HEK293 (cell line): ENCODE measurements at regions not wholly inside any gene's neighbourhood (a gene's known extent, or its start where the extent isn't known, plus 50 kb on each side); places are given as distances from the start of the nearest gene placed in this dataset.

Experiments used
- CTCF ChIA-PET: fragments of 350-600 bp; formaldehyde crosslinking; extraction: SDS; loops from one replicate; lab custom pipeline; 2021; ENCODE audit warnings: antibody characterized with exemption; lab: Yijun Ruan, JAX
- POLR2A ChIA-PET: fragments of 300-600 bp; formaldehyde crosslinking; extraction: SDS; loops from one replicate; lab custom pipeline; 2020; ENCODE audit warnings: antibody characterized with exemption, inconsistent platforms; lab: Yijun Ruan, JAX
- H3K27ac ChIP-seq: fragments of 200-500 bp; sonication (Bioruptor generic); 2 replicates; pipeline ENCODE4 v1.5.1; 2014; ENCODE audit warnings: low read depth, low read length, control low read depth, inconsistent platforms; ENCODE audit errors: extremely low read depth
- H3K36me3 ChIP-seq, 2 experiments: fragments of 200-500 bp in 1 of 2; sonication (Bioruptor generic) in 1 of 2; 1 replicate in 1 of 2; 2 replicates in 1 of 2; pipeline ENCODE4 v1.5.1; 2014 to 2017; ENCODE audit warnings: inconsistent platforms in 2 of 2, low read length in 2 of 2; ENCODE audit not compliant: control insufficient read depth in 2 of 2, insufficient read depth in 1 of 2
- H3K4me1 ChIP-seq: fragments of 200-500 bp; sonication (Bioruptor generic); 2 replicates; pipeline ENCODE4 v1.5.1; 2014; ENCODE audit warnings: mild to moderate bottlenecking, low read length, inconsistent platforms; ENCODE audit not compliant: control insufficient read depth, insufficient read depth
- H3K4me3 ChIP-seq: 2 replicates; pipeline ENCODE4 v1.5.1; 2011; ENCODE audit warnings: low read depth, mild to moderate bottlenecking, control low read depth, low read length, moderate library complexity
- H3K9me3 ChIP-seq: fragments of 200-500 bp; sonication (Bioruptor generic); 2 replicates; pipeline ENCODE4 v1.5.1; 2014; ENCODE audit warnings: low read depth, low read length, inconsistent platforms; ENCODE audit not compliant: control insufficient read depth, insufficient read depth
- KLF9 ChIP-seq: fragments of 450-650 bp; formaldehyde crosslinking; IDR thresholded peaks from 2 replicates; pipeline ENCODE4 v1.5.1; 2016; ENCODE audit warnings: missing biosample characterization, missing genetic modification characterization, low read depth
- OSR2 ChIP-seq: fragments of 450-650 bp; formaldehyde crosslinking; IDR thresholded peaks from 2 replicates; pipeline ENCODE4 v1.5.1; 2016; ENCODE audit warnings: missing biosample characterization, missing genetic modification characterization
- WT1 ChIP-seq: fragments of 450-650 bp; formaldehyde crosslinking; IDR thresholded peaks from 2 replicates; pipeline ENCODE4 v1.5.1; 2016; ENCODE audit warnings: missing biosample characterization, missing genetic modification characterization
- ZBTB21 ChIP-seq: fragments of 450-650 bp; formaldehyde crosslinking; IDR thresholded peaks from 2 replicates; pipeline ENCODE4 v1.5.1; 2017; ENCODE audit warnings: missing biosample characterization, missing genetic modification characterization
- ZNF121 ChIP-seq: fragments of 450-650 bp; formaldehyde crosslinking; IDR thresholded peaks from 2 replicates; pipeline ENCODE4 v1.5.1; 2016; ENCODE audit warnings: missing biosample characterization, missing genetic modification characterization
- ZNF133 ChIP-seq: fragments of 450-650 bp; formaldehyde crosslinking; IDR thresholded peaks from 2 replicates; pipeline ENCODE4 v1.5.1; 2016; ENCODE audit warnings: missing biosample characterization, missing genetic modification characterization
- ZNF175 ChIP-seq: fragments of 450-650 bp; formaldehyde crosslinking; IDR thresholded peaks from 2 replicates; pipeline ENCODE4 v1.5.1; 2016; ENCODE audit warnings: missing biosample characterization, missing genetic modification characterization
- ZNF23 ChIP-seq: fragments of 450-650 bp; formaldehyde crosslinking; IDR thresholded peaks from 2 replicates; pipeline ENCODE4 v1.5.1; 2016; ENCODE audit warnings: missing biosample characterization, missing genetic modification characterization, borderline replicate concordance
- ZNF37A ChIP-seq: fragments of 450-650 bp; IDR thresholded peaks from 2 replicates; pipeline ENCODE4 v1.5.1; 2018; ENCODE audit warnings: missing biosample characterization, missing genetic modification characterization
- ZNF423 ChIP-seq: fragments of 450-650 bp; formaldehyde crosslinking; IDR thresholded peaks from 2 replicates; pipeline ENCODE4 v1.5.1; 2016; ENCODE audit warnings: missing biosample characterization, missing genetic modification characterization
- ZNF501 ChIP-seq: fragments of 450-650 bp; formaldehyde crosslinking; IDR thresholded peaks from 2 replicates; pipeline ENCODE4 v1.5.1; 2016; ENCODE audit warnings: missing biosample characterization, missing genetic modification characterization
- ZNF521 ChIP-seq: fragments of 450-650 bp; formaldehyde crosslinking; IDR thresholded peaks from 2 replicates; pipeline ENCODE4 v1.5.1; 2017; ENCODE audit warnings: missing biosample characterization, mild to moderate bottlenecking, missing genetic modification characterization
- ZNF558 ChIP-seq: fragments of 450-650 bp; formaldehyde crosslinking; IDR thresholded peaks from 2 replicates; pipeline ENCODE4 v1.5.1; 2016; ENCODE audit warnings: missing biosample characterization, missing genetic modification characterization
- ZNF596 ChIP-seq: fragments of 450-650 bp; IDR thresholded peaks from 2 replicates; pipeline ENCODE4 v1.5.0; 2018; ENCODE audit warnings: missing biosample characterization, mild to moderate bottlenecking, missing genetic modification characterization, moderate library complexity
- ZNF624 ChIP-seq: fragments of 450-650 bp; formaldehyde crosslinking; IDR thresholded peaks from 2 replicates; pipeline ENCODE4 v1.5.1; 2017; ENCODE audit warnings: missing biosample characterization, missing genetic modification characterization
- ZNF677 ChIP-seq: fragments of 450-650 bp; IDR thresholded peaks from 2 replicates; pipeline ENCODE4 v1.5.0; 2018; ENCODE audit warnings: missing biosample characterization, mild to moderate bottlenecking, missing genetic modification characterization, moderate library complexity
- ZNF777 ChIP-seq: fragments of 450-650 bp; formaldehyde crosslinking; IDR thresholded peaks from 2 replicates; pipeline ENCODE4 v1.5.1; 2017; ENCODE audit warnings: missing biosample characterization, missing genetic modification characterization, borderline replicate concordance
- ZNF837 ChIP-seq: fragments of 450-650 bp; formaldehyde crosslinking; IDR thresholded peaks from 2 replicates; pipeline ENCODE4 v1.5.1; 2016; ENCODE audit warnings: missing biosample characterization, missing genetic modification characterization
- TF ChIP-seq, protein P1 (sequence below): fragments of 450-650 bp; formaldehyde crosslinking; IDR thresholded peaks from 2 replicates; pipeline ENCODE4 v1.5.1; 2016; ENCODE audit warnings: missing biosample characterization, missing genetic modification characterization
- TF ChIP-seq, protein P2 (sequence below): fragments of 450-650 bp; formaldehyde crosslinking; IDR thresholded peaks from 2 replicates; pipeline ENCODE4 v1.5.1; 2016; ENCODE audit warnings: missing biosample characterization, missing genetic modification characterization
- TF ChIP-seq, protein P3 (sequence below): fragments of 450-650 bp; formaldehyde crosslinking; conservative IDR thresholded peaks from 2 replicates; pipeline ENCODE4 v1.5.1; 2016; ENCODE audit warnings: low read depth, missing biosample characterization, missing genetic modification characterization

DNA sequence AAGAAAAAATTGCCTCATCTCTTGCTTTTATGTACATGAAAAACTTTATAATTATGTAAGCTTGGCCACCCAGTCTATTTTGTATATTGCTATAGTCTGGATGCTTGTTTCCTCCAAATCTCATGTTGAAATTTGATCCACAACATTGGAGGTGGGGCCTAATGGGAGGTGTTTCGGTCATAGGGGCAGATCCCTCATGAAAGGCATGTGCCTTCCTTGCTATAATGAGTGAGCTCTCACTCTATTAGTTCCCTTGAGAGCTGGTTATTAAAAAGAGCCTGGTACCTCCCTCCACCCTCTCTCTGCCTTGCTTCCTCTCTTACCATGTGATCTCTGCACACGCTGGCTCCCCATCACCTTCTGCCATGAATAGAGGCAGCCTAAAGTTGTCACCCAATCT is 1005.1 kb downstream of the PCDH9 start (continued):
- TF ChIP-seq, protein P1, sequence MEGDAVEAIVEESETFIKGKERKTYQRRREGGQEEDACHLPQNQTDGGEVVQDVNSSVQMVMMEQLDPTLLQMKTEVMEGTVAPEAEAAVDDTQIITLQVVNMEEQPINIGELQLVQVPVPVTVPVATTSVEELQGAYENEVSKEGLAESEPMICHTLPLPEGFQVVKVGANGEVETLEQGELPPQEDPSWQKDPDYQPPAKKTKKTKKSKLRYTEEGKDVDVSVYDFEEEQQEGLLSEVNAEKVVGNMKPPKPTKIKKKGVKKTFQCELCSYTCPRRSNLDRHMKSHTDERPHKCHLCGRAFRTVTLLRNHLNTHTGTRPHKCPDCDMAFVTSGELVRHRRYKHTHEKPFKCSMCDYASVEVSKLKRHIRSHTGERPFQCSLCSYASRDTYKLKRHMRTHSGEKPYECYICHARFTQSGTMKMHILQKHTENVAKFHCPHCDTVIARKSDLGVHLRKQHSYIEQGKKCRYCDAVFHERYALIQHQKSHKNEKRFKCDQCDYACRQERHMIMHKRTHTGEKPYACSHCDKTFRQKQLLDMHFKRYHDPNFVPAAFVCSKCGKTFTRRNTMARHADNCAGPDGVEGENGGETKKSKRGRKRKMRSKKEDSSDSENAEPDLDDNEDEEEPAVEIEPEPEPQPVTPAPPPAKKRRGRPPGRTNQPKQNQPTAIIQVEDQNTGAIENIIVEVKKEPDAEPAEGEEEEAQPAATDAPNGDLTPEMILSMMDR (tag by site-specific recombination), result no peak
- TF ChIP-seq ZNF677 (tag by site-specific recombination), result no peak
- TF ChIP-seq, all 188 proteins: peak for 0

DNA sequence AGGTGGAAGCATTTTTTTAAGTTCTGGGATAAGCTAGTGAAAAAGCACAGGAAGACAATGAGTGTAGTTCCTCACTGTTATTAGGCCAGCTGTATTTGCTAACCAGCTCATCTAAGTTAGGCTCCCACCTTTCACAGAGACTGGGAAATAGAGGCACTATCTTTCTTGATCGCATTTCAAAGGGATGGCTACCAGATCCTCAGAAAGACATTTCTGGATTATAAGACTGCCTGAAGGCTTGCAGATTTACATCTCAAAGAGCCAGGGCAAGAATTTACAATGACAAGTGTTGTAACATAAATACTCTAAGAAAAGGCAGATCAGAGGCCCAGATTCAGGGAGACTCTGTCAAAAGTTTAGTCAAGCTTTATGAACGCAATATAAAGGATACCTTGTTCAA is 1005.5 kb downstream of the PCDH9 start:
- no peak overlapping the region for H3K27ac ChIP-seq
- no peak overlapping the region for H3K4me3 ChIP-seq
- H3K36me3 ChIP-seq, result no peaks in the 10 kb centered on the region
- no peaks in the 10 kb centered on the region for H3K4me1 ChIP-seq
- ChIA-PET CTCF (no interaction called here), POLR2A (no interaction called here)
- TF ChIP-seq ZBTB21 (tag by site-specific recombination) (no peak), OSR2 (no peak), ZNF624 (tag by site-specific recombination) (no peak), ZNF121 (no peak), KLF9 (no peak), ZNF777 (tag by site-specific recombination) (no peak), ZNF837 (tag by site-specific recombination) (no peak), ZNF558 (tag by site-specific recombination) (no peak), ZNF37A (tag by site-specific recombination) (no peak), ZNF175 (tag by site-specific recombination) (no peak), ZNF423 (tag by site-specific recombination) (no peak), WT1 (tag by site-specific recombination) (no peak), ZNF596 (no peak), ZNF501 (no peak), ZNF677 (tag by site-specific recombination) (no peak), ZNF133 (tag by site-specific recombination) (no peak), ZNF23 (tag by site-specific recombination) (no peak), ZNF521 (tag by site-specific recombination) (no peak)
- TF ChIP-seq, protein P2, sequence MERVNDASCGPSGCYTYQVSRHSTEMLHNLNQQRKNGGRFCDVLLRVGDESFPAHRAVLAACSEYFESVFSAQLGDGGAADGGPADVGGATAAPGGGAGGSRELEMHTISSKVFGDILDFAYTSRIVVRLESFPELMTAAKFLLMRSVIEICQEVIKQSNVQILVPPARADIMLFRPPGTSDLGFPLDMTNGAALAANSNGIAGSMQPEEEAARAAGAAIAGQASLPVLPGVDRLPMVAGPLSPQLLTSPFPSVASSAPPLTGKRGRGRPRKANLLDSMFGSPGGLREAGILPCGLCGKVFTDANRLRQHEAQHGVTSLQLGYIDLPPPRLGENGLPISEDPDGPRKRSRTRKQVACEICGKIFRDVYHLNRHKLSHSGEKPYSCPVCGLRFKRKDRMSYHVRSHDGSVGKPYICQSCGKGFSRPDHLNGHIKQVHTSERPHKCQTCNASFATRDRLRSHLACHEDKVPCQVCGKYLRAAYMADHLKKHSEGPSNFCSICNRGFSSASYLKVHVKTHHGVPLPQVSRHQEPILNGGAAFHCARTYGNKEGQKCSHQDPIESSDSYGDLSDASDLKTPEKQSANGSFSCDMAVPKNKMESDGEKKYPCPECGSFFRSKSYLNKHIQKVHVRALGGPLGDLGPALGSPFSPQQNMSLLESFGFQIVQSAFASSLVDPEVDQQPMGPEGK, result no peak
- TF ChIP-seq, protein P3, sequence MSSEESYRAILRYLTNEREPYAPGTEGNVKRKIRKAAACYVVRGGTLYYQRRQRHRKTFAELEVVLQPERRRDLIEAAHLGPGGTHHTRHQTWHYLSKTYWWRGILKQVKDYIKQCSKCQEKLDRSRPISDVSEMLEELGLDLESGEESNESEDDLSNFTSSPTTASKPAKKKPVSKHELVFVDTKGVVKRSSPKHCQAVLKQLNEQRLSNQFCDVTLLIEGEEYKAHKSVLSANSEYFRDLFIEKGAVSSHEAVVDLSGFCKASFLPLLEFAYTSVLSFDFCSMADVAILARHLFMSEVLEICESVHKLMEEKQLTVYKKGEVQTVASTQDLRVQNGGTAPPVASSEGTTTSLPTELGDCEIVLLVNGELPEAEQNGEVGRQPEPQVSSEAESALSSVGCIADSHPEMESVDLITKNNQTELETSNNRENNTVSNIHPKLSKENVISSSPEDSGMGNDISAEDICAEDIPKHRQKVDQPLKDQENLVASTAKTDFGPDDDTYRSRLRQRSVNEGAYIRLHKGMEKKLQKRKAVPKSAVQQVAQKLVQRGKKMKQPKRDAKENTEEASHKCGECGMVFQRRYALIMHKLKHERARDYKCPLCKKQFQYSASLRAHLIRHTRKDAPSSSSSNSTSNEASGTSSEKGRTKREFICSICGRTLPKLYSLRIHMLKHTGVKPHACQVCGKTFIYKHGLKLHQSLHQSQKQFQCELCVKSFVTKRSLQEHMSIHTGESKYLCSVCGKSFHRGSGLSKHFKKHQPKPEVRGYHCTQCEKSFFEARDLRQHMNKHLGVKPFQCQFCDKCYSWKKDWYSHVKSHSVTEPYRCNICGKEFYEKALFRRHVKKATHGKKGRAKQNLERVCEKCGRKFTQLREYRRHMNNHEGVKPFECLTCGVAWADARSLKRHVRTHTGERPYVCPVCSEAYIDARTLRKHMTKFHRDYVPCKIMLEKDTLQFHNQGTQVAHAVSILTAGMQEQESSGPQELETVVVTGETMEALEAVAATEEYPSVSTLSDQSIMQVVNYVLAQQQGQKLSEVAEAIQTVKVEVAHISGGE, result no peak
- H3K9me3 ChIP-seq, result no peaks in the 10 kb centered on the region
